Loucy (cell line): ENCODE measurements at regions not wholly inside any gene's neighbourhood (a gene's known extent, or its start where the extent isn't known, plus 50 kb on each side); places are given as distances from the start of the nearest gene placed in this dataset.

Experiments used
- CTCF ChIP-seq: fragments of 200-600 bp; sonication (generic); conservative IDR thresholded peaks from 2 replicates; pipeline ENCODE4 v1.5.1; 2014; ENCODE audit warnings: mild to moderate bottlenecking, antibody characterized with exemption, low read length
- EZH2phosphoT487 ChIP-seq: fragments of 200-600 bp; IDR thresholded peaks from 2 replicates; pipeline ENCODE4 v1.6.1; 2018; ENCODE audit warnings: antibody characterized with exemption, mild to moderate bottlenecking, moderate library complexity, borderline replicate concordance

- no peak for TF ChIP-seq CTCF
- no peak for TF ChIP-seq EZH2phosphoT487
These were observed 328.6 kb upstream of the SLC24A2 start for GRCh38 chr9:20117482-20117881.
